Hepatocyte (in vitro differentiated cells): ENCODE measurements at regions not wholly inside any gene's neighbourhood (a gene's known extent, or its start where the extent isn't known, plus 50 kb on each side); places are given as distances from the start of the nearest gene placed in this dataset.

Source experiments
- CTCF ChIP-seq: fragments of 200-600 bp; sonication (generic); IDR thresholded peaks from 2 replicates; pipeline ENCODE4 v1.5.1; 2016; ENCODE audit warnings: antibody characterized with exemption, mild to moderate bottlenecking; ENCODE audit not compliant: poor library complexity
- EZH2 ChIP-seq: fragments of 200-600 bp; sonication (generic); IDR thresholded peaks from 2 replicates; pipeline ENCODE4 v1.6.1; 2016; ENCODE audit warnings: antibody characterized with exemption, mild to moderate bottlenecking, borderline replicate concordance

GRCh38 chr3:162933656-162934055 is 1437.0 kb downstream of the OTOL1 start:
- TF ChIP-seq CTCF (no peak), EZH2 (no peak)
